H9 (cell line): ENCODE measurements at regions not wholly inside any gene's neighbourhood (a gene's known extent, or its start where the extent isn't known, plus 50 kb on each side); places are given as distances from the start of the nearest gene placed in this dataset.

ENCODE experiments used
- DNase-seq: peaks from one replicate; pipeline ENCODE4 v3.0.0-alpha.2; 2017
- H2AFZ ChIP-seq: one replicate; pipeline ENCODE4 v1.6.1; 2013; ENCODE audit warnings: mild to moderate bottlenecking, low read length, control low read depth, moderate library complexity
- H2AK5ac ChIP-seq: 2 replicates; pipeline ENCODE4 v1.6.1; 2013; ENCODE audit warnings: low read length, control low read depth, mixed read lengths; ENCODE audit not compliant: insufficient read length
- H2BK120ac ChIP-seq: one replicate; pipeline ENCODE4 v1.6.1; 2013; ENCODE audit warnings: low read depth, mild to moderate bottlenecking, low read length, control low read depth, inconsistent platforms; ENCODE audit not compliant: poor library complexity, severe bottlenecking
- H2BK12ac ChIP-seq: 2 replicates; pipeline ENCODE4 v1.6.1; 2013; ENCODE audit warnings: low read length, control low read depth, mixed read lengths, low read depth; ENCODE audit not compliant: insufficient read length
- H2BK15ac ChIP-seq: 2 replicates; pipeline ENCODE4 v1.6.1; 2013; ENCODE audit warnings: low read depth, low read length, control low read depth
- H2BK20ac ChIP-seq: one replicate; pipeline ENCODE4 v1.6.1; 2013; ENCODE audit warnings: low read depth, mild to moderate bottlenecking, low read length, control low read depth, inconsistent platforms; ENCODE audit not compliant: poor library complexity, severe bottlenecking
- H2BK5ac ChIP-seq: 2 replicates; pipeline ENCODE4 v1.6.1; 2013; ENCODE audit warnings: low read length, control low read depth, mixed read lengths; ENCODE audit not compliant: insufficient read length
- H3K14ac ChIP-seq: 2 replicates; pipeline ENCODE4 v1.6.1; 2013; ENCODE audit warnings: low read length, control low read depth; ENCODE audit not compliant: insufficient read depth
- H3K18ac ChIP-seq: 2 replicates; pipeline ENCODE4 v1.6.1; 2013; ENCODE audit warnings: low read depth, mild to moderate bottlenecking, mixed read lengths, low read length, control low read depth; ENCODE audit not compliant: insufficient read length
- H3K23ac ChIP-seq: 2 replicates; pipeline ENCODE4 v1.6.1; 2013; ENCODE audit warnings: low read length, control low read depth, mixed read lengths, low read depth; ENCODE audit not compliant: insufficient read length
- H3K23me2 ChIP-seq: 2 replicates; pipeline ENCODE4 v1.6.1; 2013; ENCODE audit warnings: low read depth, mild to moderate bottlenecking, mixed read lengths, low read length, control low read depth; ENCODE audit not compliant: insufficient read length, poor library complexity, severe bottlenecking
- H3K27ac ChIP-seq: 2 replicates; pipeline ENCODE4 v1.5.1; 2013; ENCODE audit warnings: low read length, control low read depth, mixed read lengths, low read depth; ENCODE audit not compliant: insufficient read length
- H3K27me3 ChIP-seq: 2 replicates; pipeline ENCODE4 v1.6.1; 2013; ENCODE audit warnings: low read length, control low read depth, inconsistent platforms; ENCODE audit not compliant: insufficient read depth
- H3K4ac ChIP-seq: 2 replicates; pipeline ENCODE4 v1.6.1; 2013; ENCODE audit warnings: low read depth, mild to moderate bottlenecking, control low read depth, inconsistent platforms, low read length, moderate library complexity
- H3K4me1 ChIP-seq: 2 replicates; pipeline ENCODE4 v1.6.1; 2013; ENCODE audit warnings: low read length, control low read depth, inconsistent platforms; ENCODE audit not compliant: insufficient read depth
- H3K4me2 ChIP-seq: 2 replicates; pipeline ENCODE4 v1.6.1; 2013; ENCODE audit warnings: low read length, control low read depth, mixed read lengths; ENCODE audit not compliant: insufficient read length, insufficient read depth
- H3K56ac ChIP-seq: 2 replicates; pipeline ENCODE4 v1.6.1; 2013; ENCODE audit warnings: low read depth, mild to moderate bottlenecking, mixed read lengths, low read length, control low read depth; ENCODE audit not compliant: insufficient read length
- H3K79me1 ChIP-seq: 2 replicates; pipeline ENCODE4 v1.6.1; 2013; ENCODE audit warnings: low read depth, mild to moderate bottlenecking, moderate library complexity, low read length, control low read depth, inconsistent platforms; ENCODE audit not compliant: insufficient read depth, poor library complexity, severe bottlenecking
- H3K79me2 ChIP-seq: 2 replicates; pipeline ENCODE4 v1.6.1; 2013; ENCODE audit warnings: low read length, control low read depth, inconsistent platforms; ENCODE audit not compliant: insufficient read depth
- H3K9ac ChIP-seq: 2 replicates; pipeline ENCODE4 v1.6.1; 2013; ENCODE audit warnings: low read length, control low read depth, mixed read lengths; ENCODE audit not compliant: insufficient read length; ENCODE audit errors: extremely low read depth
- H3K9me3 ChIP-seq: one replicate; pipeline ENCODE4 v1.6.1; 2013; ENCODE audit warnings: low read depth, low read length, inconsistent platforms; ENCODE audit not compliant: control insufficient read depth
- H3T11ph ChIP-seq: one replicate; pipeline ENCODE4 v1.6.1; 2013; ENCODE audit warnings: mild to moderate bottlenecking, low read length, control low read depth, inconsistent platforms
- H4K20me1 ChIP-seq: one replicate; pipeline ENCODE4 v1.6.1; 2013; ENCODE audit not compliant: control insufficient read depth, insufficient read length, insufficient read depth
- H4K5ac ChIP-seq: 2 replicates; pipeline ENCODE4 v1.6.1; 2013; ENCODE audit warnings: low read depth, mild to moderate bottlenecking, mixed read lengths, low read length, control low read depth; ENCODE audit not compliant: insufficient read length
- H4K8ac ChIP-seq: replicated peaks from 2 replicates; pipeline ENCODE4 v1.6.1; 2013; ENCODE audit warnings: low read length, control low read depth, mixed read lengths, low read depth; ENCODE audit not compliant: insufficient read length
- H4K91ac ChIP-seq: 2 replicates; pipeline ENCODE4 v1.6.1; 2013; ENCODE audit warnings: low read depth, mild to moderate bottlenecking, moderate library complexity, mixed read lengths, low read length, control low read depth; ENCODE audit not compliant: insufficient read length
- H3K27ac Mint-ChIP-seq, 3 experiments: 2 replicates in 2 of 3; 3 replicates in 1 of 3; pipeline ENCODE4 v1.8.0; 2020 to 2021; ENCODE audit warnings: mixed read lengths in 3 of 3, mild to moderate bottlenecking in 1 of 3, moderate library complexity in 1 of 3
- H3K27me3 Mint-ChIP-seq: 2 replicates; pipeline ENCODE4 v1.8.0; 2021; ENCODE audit warnings: low read depth, mild to moderate bottlenecking, moderate library complexity, mixed read lengths
- H3K36me3 Mint-ChIP-seq, 3 experiments: 2 replicates in 2 of 3; 3 replicates in 1 of 3; pipeline ENCODE4 v1.8.0; 2020 to 2021; ENCODE audit warnings: low read depth in 3 of 3, mixed read lengths in 3 of 3; ENCODE audit not compliant: insufficient read depth in 1 of 3
- H3K4me1 Mint-ChIP-seq, 2 experiments: 2 replicates each; pipeline ENCODE4 v1.8.0; 2020; ENCODE audit warnings: mixed read lengths in 2 of 2
- H3K4me3 Mint-ChIP-seq, 2 experiments: 2 replicates in 1 of 2; 3 replicates in 1 of 2; pipeline ENCODE4 v1.8.0; 2020 to 2021; ENCODE audit warnings: mild to moderate bottlenecking in 2 of 2, mixed read lengths in 2 of 2, moderate library complexity in 1 of 2
- H3K9me3 Mint-ChIP-seq, 2 experiments: 2 replicates in 1 of 2; 3 replicates in 1 of 2; pipeline ENCODE4 v1.8.0; 2020; ENCODE audit warnings: mild to moderate bottlenecking in 2 of 2, mixed read lengths in 2 of 2, moderate library complexity in 1 of 2
- CTCF ChIP-seq: fragments of 200-600 bp; sonication (generic); conservative IDR thresholded peaks from 3 replicates; pipeline ENCODE4 v1.8.0; 2021; ENCODE audit warnings: antibody characterized with exemption, mild to moderate bottlenecking
- WGBS: extraction: QIAGEN DNeasy Blood & Tissue Kit; methylation state at CpG from one replicate; pipeline ENCODE4 v1.1.7; 2013; ENCODE audit warnings: missing lambda C conversion rate, low lambda C conversion rate, mixed read lengths; ENCODE audit not compliant: insufficient read length; ENCODE audit errors: extremely low coverage; 5-methylcytosine and 5-hydroxymethylcytosine counted together

- no peak overlapping the region for H3K4me2 ChIP-seq
- Mint-ChIP-seq H3K27ac (no peak overlapping the region), H3K4me3 (no peak overlapping the region), H3K27me3 (peaks cover 4% of the 10 kb centered on the region), H3K9me3 (peaks cover 25 to 26% of the 10 kb centered on the region in 2 experiments), H3K36me3 (peaks cover 14 to 26% (median 20%) of the 10 kb centered on the region in 3 experiments), H3K4me1 (peaks cover 8 to 12% of the 10 kb centered on the region in 2 experiments)
- H2AFZ ChIP-seq = no peak overlapping the region
- H3K27me3 ChIP-seq = no peaks in the 10 kb centered on the region
- H3K14ac ChIP-seq = no peak overlapping the region
- no peaks in the 10 kb centered on the region for H3K23me2 ChIP-seq
- H3T11ph ChIP-seq = no peak overlapping the region
- no peak overlapping the region for H2BK120ac ChIP-seq
- no peak overlapping the region for H3K18ac ChIP-seq
- no CpG with 5 or more reads among the region's 1 CpG for WGBS
- no peak overlapping the region for H3K23ac ChIP-seq
- TF ChIP-seq CTCF = no peak
- no peaks in the 10 kb centered on the region for H3K79me1 ChIP-seq
- no peak overlapping the region for H2BK20ac ChIP-seq
- H3K9me3 ChIP-seq = peaks cover 5% of the 10 kb centered on the region
- no peak overlapping the region for H2AK5ac ChIP-seq
- no peak overlapping the region for H3K27ac ChIP-seq
- H2BK5ac ChIP-seq = no peak overlapping the region
- no peak overlapping the region for H2BK12ac ChIP-seq
- H3K79me2 ChIP-seq = no peaks in the 10 kb centered on the region
- no peak for DNase-seq
- H3K4ac ChIP-seq = no peak overlapping the region
- H3K9ac ChIP-seq = no peak overlapping the region
- no peaks in the 10 kb centered on the region for H4K20me1 ChIP-seq
- no peak overlapping the region for H4K5ac ChIP-seq
- H4K91ac ChIP-seq = no peak overlapping the region
- H3K56ac ChIP-seq = no peak overlapping the region
- no peak overlapping the region for H4K8ac ChIP-seq
- no peaks in the 10 kb centered on the region for H3K4me1 ChIP-seq
- H2BK15ac ChIP-seq = no peak overlapping the region
These were observed 383.4 kb downstream of the MLLT3 start for GRCh38 chr9:20238921-20239320.
